Esophagus squamous epithelium (tissue), 5 donors: ENCODE measurements at regions not wholly inside any gene's neighbourhood (a gene's known extent, or its start where the extent isn't known, plus 50 kb on each side); places are given as distances from the start of the nearest gene placed in this dataset.

Experiments
- DNase-seq: peaks from one replicate; lab custom pipeline; 2025; lab: John Stamatoyannopoulos, UW
- H3K27ac ChIP-seq, 4 donors: fragments of 200-600 bp; sonication (generic); one replicate each; pipeline ENCODE4 v1.5.1; 2016 to 2019; ENCODE audit warnings: mild to moderate bottlenecking in 1 of 4
- H3K27me3 ChIP-seq, 4 donors: fragments of 200-600 bp; sonication (generic); 1 replicate in 3 of 4; 2 replicates in 1 of 4; pipeline versions ENCODE4 v1.5.1 to v1.6.0; 2017 to 2021; ENCODE audit warnings: antibody characterized with exemption in 1 of 4
- H3K36me3 ChIP-seq, 3 donors: fragments of 200-600 bp; sonication (generic); one replicate each; pipeline ENCODE4 v1.5.1; 2016 to 2019
- H3K4me1 ChIP-seq, 3 donors: fragments of 200-600 bp; sonication (generic); one replicate each; pipeline ENCODE4 v1.5.1; 2017 to 2019
- H3K4me3 ChIP-seq, 4 donors: fragments of 200-600 bp; sonication (generic); 1 replicate in 3 of 4; 2 replicates in 1 of 4; pipeline ENCODE4 v1.5.1; 2016 to 2019; ENCODE audit warnings: mild to moderate bottlenecking in 2 of 4, moderate library complexity in 1 of 4
- H3K9me3 ChIP-seq, 3 donors: fragments of 200-600 bp; sonication (generic); one replicate each; pipeline ENCODE4 v1.5.1; 2016 to 2019
- POLR2A ChIP-seq, 4 donors: fragments of 450-650 bp; IDR thresholded peaks; one replicate each; pipeline ENCODE4 v1.6.1; 2017; ENCODE audit warnings: antibody characterized with exemption in 4 of 4, mild to moderate bottlenecking in 4 of 4, moderate library complexity in 3 of 4
- WGBS, 2 donors: methylation state at CpG; one replicate each; pipeline ENCODE4 v1.1.5; 2018; 5-methylcytosine and 5-hydroxymethylcytosine counted together
- intact Hi-C: fragments of 100-400 bp; cut with DNase I; formaldehyde crosslinking; loops from one replicate; pipeline ENCODE4 v1.15.0; 2022
- TF ChIP-seq, protein P1 (sequence below), 6 experiments: fragments of 450-650 bp in 4 of 6; fragments of 200-600 bp in 2 of 6; sonication (generic) in 2 of 6; IDR thresholded peaks; one replicate each; pipeline ENCODE4 v1.5.1; 2016 to 2019; ENCODE audit warnings: antibody characterized with exemption in 6 of 6, mild to moderate bottlenecking in 4 of 6, moderate library complexity in 4 of 6
- donor health status: DM: yes; HTN: yes; CAD: no.

GRCh38 chr7:96887426-96887825, 117.9 kb upstream of the DLX6 start:
- Histone ChIP-seq H3K4me1 (peaks cover 0 to 6% (median 0%) of the 10 kb centered on the region in 3 donors), H3K27me3 (peaks cover 0 to 64% (median 0%) of the 10 kb centered on the region in 4 donors), H3K27ac (no peak overlapping the region), H3K9me3 (no peaks in the 10 kb centered on the region), H3K36me3 (no peaks in the 10 kb centered on the region), H3K4me3 (no peak overlapping the region)
- intact Hi-C loops, result no loop called here
- no peak for TF ChIP-seq POLR2A (IDR thresholded peaks at IDR 0.05)
- TF ChIP-seq, protein P1, sequence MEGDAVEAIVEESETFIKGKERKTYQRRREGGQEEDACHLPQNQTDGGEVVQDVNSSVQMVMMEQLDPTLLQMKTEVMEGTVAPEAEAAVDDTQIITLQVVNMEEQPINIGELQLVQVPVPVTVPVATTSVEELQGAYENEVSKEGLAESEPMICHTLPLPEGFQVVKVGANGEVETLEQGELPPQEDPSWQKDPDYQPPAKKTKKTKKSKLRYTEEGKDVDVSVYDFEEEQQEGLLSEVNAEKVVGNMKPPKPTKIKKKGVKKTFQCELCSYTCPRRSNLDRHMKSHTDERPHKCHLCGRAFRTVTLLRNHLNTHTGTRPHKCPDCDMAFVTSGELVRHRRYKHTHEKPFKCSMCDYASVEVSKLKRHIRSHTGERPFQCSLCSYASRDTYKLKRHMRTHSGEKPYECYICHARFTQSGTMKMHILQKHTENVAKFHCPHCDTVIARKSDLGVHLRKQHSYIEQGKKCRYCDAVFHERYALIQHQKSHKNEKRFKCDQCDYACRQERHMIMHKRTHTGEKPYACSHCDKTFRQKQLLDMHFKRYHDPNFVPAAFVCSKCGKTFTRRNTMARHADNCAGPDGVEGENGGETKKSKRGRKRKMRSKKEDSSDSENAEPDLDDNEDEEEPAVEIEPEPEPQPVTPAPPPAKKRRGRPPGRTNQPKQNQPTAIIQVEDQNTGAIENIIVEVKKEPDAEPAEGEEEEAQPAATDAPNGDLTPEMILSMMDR (IDR thresholded peaks at IDR 0.05), result no peak
- no peak for DNase-seq
- WGBS, 2 donors, result 41 to 44% methylated on average over 2 of the region's 2 CpGs

GRCh38 chr7:96899108-96899507, 106.2 kb upstream of the DLX6 start:
- intact Hi-C loops, result loop anchor here (10.0 kb wide), 1 partner anchor 64 kb away; no protein-coding TSS in a partner anchor
- Histone ChIP-seq H3K36me3 (no peaks in the 10 kb centered on the region), H3K9me3 (no peaks in the 10 kb centered on the region), H3K4me3 (no peak overlapping the region), H3K4me1 (peaks cover 0 to 11% (median 4%) of the 10 kb centered on the region in 3 donors), H3K27ac (no peak overlapping the region), H3K27me3 (peaks cover 0 to 51% (median 4%) of the 10 kb centered on the region in 4 donors)
- no peak for TF ChIP-seq POLR2A (IDR thresholded peaks at IDR 0.05)
- TF ChIP-seq, protein P1 (IDR thresholded peaks at IDR 0.05), result no peak
- no peak for DNase-seq
- 22 to 34% methylated on average over 1 of the region's 1 CpG for WGBS, 2 donors

DNA sequence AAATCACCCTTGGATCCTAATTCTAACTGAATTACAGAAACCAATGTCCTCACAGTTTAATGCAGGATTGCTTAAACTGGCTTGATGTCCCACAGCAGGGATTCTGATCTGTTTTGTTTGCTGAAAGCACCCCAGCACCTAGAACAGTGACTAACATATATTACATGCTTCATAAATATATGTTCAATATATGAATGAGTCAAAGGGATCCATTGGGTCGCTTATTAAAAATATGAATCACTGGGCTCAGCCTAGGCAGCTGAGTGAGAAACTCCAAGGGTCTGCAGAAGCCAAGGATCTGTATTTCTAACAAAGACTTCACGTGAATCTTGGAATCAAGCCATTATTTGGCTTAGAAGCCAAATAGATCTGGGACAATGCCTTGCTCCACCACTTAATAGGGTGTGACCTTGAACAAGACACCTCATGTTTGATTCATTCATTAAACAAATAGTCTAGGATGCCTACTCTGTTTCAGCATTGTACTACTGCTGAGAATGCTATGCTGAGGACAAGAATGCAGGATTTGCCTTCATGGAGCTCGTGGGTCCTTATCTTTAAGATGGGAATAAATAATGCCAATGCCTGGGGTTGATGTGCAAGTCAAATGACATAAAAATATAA, 103.4 kb upstream of the DLX6 start:
- WGBS, 2 donors, result 23 to 37% methylated on average over 3 of the region's 3 CpGs
- no peak for DNase-seq
- Histone ChIP-seq H3K27ac (no peak overlapping the region), H3K4me1 (peaks cover 0 to 11% (median 4%) of the 10 kb centered on the region in 3 donors), H3K9me3 (no peaks in the 10 kb centered on the region), H3K27me3 (peaks cover 0 to 34% (median 0%) of the 10 kb centered on the region in 4 donors), H3K4me3 (no peak overlapping the region), H3K36me3 (no peaks in the 10 kb centered on the region)
- intact Hi-C loops, result no loop called here
- TF ChIP-seq, protein P1 (IDR thresholded peaks at IDR 0.05), result no peak
- TF ChIP-seq POLR2A (IDR thresholded peaks at IDR 0.05), result no peak

DNA sequence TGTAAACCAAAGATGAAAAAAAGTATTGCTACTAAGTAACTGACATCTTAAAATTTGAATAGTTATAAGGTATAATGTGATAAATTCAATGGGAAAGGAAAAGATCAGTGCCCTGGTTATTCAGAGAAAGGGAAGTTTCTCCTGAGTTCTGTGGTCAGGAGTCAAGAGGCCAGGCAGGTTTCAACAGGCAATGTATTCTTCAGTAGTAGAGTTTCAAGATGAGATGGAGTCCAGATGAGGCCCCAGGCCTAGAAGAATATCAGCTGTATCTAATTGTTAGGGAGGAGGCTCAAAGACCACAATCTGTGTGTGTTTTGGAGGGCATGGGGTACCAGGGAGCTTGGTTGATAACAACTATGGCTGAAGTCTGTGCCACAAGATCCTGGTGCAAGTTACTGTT, 101.4 kb upstream of the DLX6 start:
- no peak for TF ChIP-seq POLR2A (IDR thresholded peaks at IDR 0.05)
- TF ChIP-seq, protein P1 (IDR thresholded peaks at IDR 0.05), result no peak
- H3K36me3 ChIP-seq, result no peaks in the 10 kb centered on the region
- intact Hi-C loops, result no loop called here

DNA sequence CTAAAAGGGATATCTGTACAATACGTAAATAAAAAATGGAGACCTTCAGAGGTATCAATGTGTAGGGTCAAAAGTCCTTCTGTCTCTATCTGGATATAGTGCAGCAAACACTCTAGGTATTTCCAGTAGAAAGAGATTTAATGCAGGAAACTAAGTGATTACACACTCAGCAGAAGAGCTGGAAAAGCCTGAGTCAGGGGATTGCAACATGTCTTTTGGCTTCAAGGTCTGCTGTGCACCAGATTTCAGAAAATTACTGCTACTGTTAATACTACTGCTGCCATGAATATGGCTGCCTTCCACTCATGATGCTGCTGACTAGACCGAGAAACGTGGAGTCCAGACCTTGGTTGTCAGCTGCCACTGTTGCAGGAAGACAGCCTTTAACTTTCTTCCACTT, 94.9 kb upstream of the DLX6 start:
- 77 to 80% methylated on average over 3 of the region's 3 CpGs for WGBS, 2 donors
- intact Hi-C loops, result no loop called here
- Histone ChIP-seq H3K27me3 (peaks cover 0 to 18% (median 0%) of the 10 kb centered on the region in 4 donors), H3K4me1 (no peaks in the 10 kb centered on the region), H3K4me3 (no peak overlapping the region), H3K27ac (no peak overlapping the region), H3K9me3 (no peaks in the 10 kb centered on the region), H3K36me3 (no peaks in the 10 kb centered on the region)
- TF ChIP-seq POLR2A (IDR thresholded peaks at IDR 0.05), result no peak
- TF ChIP-seq, protein P1 (IDR thresholded peaks at IDR 0.05), result no peak
- DNase-seq, result no peak

More for the DNA sequence above, 101.4 kb upstream of the DLX6 start:
- no peaks in the 10 kb centered on the region for H3K9me3 ChIP-seq
- DNase-seq, result no peak
- no peak overlapping the region for H3K27ac ChIP-seq
- peaks cover 0 to 11% (median 4%) of the 10 kb centered on the region in 3 donors for H3K4me1 ChIP-seq
- no peak overlapping the region for H3K4me3 ChIP-seq
- peaks cover 0 to 22% (median 0%) of the 10 kb centered on the region in 4 donors for H3K27me3 ChIP-seq
